Left forelimb (tissue), 1 donor: ENCODE measurements at regions not wholly inside any gene's neighbourhood (a gene's known extent, or its start where the extent isn't known, plus 50 kb on each side); places are given as distances from the start of the nearest gene placed in this dataset.

ENCODE experiments used
- DNase-seq: peaks from one replicate; pipeline ENCODE4 v3.0.0-alpha.2; 2018; ENCODE audit warnings: low spot score

DNA sequence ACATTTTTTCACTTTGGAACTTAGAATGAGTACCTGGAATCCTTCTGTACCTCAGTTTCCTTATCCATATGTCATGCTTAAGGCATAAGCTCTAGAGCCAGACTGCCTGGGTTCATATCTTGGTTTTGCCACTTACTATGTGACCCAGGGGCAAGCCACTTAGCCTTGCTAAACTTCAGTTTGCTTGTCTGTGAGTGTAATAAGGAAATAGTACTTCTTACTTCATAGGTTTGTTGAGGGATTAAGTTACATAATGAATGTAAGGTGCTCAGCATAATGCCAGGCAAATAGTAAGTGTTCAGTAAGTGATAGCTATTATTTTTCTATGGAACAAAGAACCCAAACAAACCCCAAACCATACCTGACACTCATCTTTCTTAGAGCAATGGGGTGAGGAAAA lies 225.1 kb downstream of the BCAT1 start:
- no peak for DNase-seq

DNA sequence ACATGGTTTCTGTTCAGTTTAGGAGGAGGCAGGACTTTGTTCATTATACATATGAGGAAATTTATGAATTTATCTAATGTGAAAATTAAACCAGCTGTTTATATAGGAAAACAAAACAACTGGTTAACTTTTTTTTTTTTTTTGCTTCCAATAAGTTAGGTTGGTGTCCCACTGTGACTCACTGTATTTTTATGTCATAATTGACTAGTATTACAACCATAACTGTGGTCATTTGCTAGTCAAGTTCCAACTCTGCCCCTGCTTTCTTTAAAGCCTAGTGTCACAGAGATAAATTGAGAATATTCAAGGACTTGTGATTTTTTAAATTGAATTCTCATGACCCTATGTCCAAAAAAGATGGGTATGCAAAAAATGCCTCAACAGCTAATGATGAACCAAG lies 227.7 kb downstream of the BCAT1 start:
- no peak for DNase-seq

DNA sequence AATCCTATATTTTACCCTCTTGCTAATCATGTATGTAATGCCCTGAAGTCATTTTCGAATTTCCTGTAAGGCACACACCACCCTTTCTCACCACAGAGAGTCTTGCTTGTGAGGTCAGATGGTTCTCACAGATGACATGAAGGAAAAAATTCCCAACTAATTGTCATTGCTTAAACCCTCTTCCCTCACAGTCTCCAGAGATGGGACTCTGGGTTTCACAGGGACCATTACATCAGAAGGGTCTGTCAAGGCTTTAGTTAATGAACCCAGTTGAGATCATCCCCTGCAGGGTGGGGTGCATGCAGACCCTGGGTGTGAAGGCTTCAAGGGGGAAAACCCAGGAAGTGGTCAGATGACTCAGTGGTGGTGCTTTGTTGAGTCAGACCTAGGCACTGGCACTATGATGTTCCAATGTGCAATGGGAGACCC lies 229.6 kb downstream of the BCAT1 start:
- no peak for DNase-seq

DNA sequence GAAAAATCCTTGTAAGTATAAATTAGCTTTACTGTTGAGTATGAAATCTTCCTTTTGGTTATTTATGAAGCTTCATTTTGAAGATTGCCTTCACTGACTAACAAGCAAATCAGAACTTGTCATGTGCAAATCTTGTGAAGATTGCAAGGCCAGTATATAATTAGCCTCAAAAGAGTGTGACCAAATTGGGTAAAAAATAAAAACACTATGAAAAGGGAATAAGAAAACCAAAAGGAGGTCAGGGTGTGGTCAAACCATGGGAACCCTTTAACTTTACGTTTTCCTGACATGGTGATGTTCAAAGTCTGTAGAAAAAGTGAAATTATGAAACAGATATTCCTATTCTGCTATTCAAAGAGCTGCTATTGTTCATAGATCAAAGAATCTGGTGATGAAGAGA lies 230.3 kb downstream of the BCAT1 start:
- DNase-seq: no peak

DNA sequence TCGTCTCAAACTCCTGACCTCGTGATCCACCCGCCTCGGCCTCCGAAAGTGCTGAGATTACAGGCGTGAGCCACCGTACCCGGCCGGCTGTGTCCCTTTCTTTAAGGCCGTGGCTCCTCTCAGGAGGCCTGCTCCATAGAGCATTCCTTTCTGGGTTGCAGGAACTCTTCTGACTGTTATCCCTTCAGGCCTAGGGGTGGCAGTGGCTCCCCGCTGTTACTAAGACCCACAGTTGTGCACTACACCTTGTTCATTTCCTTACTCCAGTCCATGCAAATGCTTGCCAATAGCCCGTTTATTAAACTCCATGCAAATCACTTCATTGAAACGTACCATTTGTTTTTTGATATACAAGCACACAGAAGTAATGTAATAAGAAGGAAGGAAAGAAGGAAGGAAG lies 234.7 kb downstream of the BCAT1 start:
- no peak for DNase-seq

DNA sequence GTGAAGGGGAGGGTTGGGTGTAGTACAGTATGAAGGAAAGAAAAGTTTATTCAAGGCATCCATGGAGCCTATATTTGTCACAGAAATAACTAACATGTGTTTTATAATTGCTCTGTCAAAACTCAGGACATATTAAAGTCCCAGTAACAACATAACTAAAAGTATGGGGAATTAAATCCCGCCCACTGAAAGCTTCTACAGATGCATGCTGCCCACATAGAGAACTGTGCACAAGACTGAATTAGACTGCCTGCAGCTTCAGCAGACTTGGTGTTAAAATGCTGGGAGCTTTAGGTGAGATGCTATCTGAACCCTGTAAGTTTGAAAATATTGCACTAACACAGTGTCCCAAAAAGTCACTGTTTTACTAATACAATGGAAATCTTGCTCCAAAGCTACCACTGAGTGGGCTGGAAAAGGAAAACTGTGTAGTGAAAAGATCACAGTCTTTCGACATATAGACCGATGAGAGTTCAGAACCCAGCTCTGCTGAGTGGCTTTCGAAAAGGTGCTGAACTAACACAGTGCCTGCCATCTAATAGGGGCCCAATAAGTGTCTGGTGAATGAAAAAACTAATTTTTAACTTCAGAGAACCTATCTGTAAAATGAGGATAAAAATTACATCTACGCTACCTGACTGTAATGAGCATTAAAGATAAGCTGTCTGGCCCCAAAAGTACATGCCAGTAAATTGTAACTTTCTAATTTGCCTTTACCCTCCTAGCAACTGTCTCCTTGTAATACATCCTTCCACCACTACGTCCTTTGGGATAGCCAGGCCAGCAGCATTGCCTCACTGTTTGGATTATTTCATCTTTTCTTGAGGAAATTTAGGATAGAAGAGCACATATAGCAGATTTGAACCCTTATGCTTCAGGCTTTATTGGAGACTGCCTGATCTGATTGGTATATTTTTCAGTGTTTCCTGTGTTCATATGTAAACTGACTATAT lies 237.6 kb downstream of the BCAT1 start:
- no peak for DNase-seq

DNA sequence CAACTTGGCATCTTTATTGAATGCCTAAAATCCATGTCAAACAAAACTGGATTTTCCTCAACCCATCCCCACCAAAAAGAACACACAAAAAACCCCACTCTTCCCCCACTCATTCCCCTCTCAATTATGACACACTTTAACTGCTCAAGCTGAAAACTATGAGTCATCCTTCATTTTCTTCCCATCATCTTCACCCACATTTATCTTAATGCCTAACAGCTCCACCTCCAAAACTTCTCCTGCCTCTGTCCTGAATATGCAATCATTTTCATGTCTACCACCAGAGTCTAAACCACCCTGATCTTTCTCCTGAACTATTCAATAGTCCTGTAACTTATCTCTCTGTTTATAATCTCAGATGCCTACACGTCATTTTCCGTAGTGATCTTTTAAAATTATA lies 239.7 kb downstream of the BCAT1 start:
- no peak for DNase-seq

DNA sequence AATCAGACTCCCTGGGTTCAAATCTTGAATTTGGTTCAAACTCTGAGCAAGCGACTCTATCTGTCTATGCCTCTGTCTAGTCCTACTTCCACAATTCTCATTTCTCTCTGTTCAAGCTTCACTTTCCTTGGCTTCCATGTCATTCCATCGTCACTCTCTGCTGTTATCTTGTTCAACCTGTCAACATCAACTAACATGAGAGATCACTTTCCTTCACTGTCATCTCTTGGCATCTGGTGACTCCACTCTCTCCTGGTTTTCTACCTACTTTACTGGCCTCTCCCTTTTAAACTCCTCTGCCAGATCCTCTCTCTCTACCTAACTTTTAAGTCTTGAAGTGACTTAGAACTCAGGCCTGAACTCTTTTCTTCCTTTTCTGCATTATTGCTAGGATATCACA lies 240.2 kb downstream of the BCAT1 start:
- no peak for DNase-seq

DNA sequence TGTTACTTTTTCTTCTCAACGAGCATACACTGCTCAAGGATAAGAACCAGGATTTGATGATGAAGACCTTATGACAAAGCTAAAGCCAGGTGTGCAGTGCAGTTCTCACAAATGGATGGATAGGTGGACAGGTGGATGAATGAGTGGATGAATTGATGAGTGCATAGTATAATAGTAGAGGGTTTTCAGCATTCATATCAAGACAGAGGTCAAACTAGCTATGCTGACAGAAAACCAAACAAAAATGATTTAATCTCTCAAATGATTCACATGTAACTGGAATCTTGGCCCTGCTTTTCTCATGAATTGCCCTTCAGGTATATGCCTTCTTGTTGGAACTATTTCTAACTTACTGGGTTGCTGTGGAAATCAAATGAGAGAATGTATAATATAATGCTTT lies 240.9 kb downstream of the BCAT1 start:
- DNase-seq: no peak

DNA sequence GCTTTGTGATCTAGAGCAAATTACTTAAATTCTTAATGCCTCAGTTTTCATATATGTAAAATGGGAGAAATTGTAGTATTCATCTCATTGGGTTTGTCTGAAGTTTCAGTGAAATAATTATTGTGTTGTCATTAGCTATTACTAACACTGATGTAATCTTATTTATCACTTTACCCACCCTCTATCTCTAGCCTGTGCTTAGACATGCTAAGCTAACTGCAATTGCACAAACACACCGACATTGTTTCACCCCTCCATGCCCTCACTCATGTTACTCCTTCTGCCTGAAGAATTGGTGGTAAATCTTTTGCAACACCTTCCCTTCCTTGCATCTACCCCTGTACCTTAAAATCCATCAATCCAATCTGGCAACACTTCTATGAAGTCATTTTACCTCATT lies 241.6 kb downstream of the BCAT1 start:
- DNase-seq: no peak

DNA sequence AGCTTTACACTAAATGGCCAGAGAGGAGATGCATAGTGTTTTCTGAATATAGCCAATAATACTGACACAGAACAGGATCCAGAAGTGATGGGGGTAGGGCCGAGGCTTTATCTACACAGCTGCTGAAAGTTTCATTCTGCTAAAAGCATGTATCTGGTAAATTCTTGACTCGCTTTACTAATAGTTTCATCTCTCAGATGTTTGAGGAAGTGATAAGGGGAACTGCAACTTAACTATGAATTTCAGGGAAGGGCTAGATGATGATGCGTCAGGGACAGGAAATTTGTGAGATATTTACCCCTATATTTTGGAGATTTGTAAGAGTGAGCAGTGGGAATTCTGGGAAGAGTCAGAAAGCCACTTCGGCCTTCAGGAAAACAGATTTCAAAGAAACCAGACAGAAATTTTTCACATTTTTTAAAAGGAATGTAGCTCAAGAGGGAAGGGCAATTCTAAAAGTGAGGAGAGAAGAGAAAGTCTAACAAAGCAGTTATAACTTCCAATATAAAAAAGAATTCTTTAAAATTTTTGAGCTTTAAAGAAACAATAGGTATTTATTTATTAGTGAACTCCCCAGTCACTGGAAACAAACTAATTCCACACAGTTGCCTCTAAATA lies 243.1 kb downstream of the BCAT1 start:
- DNase-seq: no peak

DNA sequence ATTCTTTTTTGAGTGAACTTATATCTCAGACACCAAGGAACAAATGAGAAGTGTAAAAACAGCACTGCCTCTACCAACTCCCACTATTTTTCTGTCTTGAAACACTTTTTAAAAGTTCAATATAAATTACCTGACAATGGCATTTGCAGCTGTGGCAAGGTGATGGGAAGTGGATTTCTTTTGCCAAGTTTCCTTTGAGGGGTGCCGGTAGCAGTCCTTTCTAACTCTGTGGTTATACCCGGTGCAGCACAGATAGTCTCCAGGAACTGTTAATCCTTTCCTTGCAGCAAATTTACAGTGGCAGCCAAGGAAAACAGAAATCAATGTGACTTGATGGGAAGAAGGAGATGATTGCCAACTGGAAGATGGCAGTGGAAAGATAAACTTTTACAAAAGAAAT lies 243.7 kb downstream of the BCAT1 start:
- DNase-seq: no peak

DNA sequence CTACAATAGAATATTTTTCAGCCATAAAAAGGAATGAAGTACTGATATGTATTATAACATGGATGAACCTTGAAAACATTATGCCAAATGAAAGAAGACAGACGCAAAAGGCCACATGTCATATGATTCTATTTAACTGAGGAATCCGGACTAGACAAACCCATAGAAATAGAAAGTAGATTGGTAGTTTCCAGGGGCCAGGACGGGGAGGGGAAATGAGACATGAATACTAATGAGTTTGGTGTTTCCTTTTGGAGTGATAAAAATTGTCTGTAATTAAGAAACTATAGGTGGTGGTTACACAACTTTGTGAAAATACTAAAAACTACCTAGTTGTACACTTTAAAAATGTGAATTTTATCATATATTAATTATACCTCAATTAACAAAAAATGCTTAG lies 247.6 kb downstream of the BCAT1 start:
- no peak for DNase-seq

DNA sequence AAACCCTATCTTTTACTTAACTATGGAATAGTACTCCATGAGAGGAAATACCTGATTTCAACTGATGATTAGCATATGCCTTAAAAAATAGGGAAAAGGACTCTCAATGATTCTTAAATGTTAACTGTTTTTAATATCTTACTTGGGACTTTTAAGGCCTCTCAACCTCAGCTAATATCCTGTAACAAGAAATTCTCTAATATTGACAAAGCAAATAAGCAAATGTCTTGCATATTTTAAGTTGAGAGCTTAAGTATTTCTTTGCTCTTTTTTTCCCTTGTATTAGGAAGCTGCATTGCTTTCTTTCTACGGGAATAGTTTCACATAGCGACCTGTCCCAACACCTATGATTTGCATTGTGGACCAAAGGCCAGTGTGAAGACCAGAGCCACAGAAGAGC lies 249.9 kb downstream of the BCAT1 start:
- DNase-seq: no peak

DNA sequence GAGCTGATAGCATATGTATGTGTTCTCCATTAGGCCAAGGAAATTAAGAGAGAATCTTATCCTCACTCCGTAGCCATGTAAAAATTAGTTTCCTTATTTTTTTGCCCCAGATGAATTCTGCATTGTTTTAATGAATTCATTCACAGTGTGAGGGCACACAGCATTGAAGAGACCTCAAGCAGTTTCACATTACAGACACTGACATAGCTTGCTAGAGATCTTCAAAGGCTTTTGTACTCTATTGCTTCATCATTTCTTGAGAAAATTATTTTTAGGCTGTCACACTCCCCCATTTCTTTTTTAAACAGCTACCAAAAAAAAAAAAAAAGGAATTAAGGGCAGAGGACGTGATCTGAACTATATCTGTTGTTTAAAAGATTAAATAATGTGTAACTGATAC lies 251.1 kb downstream of the BCAT1 start:
- DNase-seq: no peak

DNA sequence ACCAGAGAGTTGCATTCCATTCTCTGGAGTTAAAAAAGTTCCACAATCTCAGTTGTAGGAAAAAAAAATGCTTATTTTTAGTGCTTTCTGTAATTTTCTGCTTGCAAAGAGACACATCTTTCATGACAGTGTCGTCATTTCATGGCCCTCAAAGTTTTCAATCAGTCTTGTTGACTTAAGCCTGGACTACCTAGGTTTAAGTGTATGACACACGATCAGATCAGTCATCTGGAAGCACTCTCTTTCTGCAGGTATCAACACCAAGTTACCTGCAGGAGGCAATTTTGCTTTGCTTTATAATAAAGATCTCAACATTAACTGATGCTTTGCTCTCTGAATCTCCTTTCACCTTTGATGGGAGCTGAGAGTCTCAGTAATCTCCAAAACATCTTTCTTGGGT lies 251.6 kb downstream of the BCAT1 start:
- no peak for DNase-seq

DNA sequence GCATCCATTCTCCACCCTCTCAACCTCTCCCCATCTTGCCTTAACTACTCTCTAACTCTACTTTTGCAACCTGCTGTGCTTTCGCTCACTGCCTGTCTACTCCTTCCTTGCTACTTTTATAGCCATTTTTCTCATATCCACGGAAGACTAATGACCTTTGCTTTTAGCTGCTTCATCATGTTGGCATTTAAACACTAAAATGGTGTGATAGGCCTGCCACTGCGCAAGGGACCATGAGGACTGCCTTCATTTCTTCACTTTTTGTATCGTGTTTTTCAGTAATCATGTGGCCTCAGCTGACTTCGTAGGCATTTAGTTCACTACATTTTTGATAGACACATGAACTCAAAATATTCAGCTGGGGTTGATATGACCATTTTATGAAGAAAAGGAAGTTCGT lies 252.1 kb downstream of the BCAT1 start:
- no peak for DNase-seq

DNA sequence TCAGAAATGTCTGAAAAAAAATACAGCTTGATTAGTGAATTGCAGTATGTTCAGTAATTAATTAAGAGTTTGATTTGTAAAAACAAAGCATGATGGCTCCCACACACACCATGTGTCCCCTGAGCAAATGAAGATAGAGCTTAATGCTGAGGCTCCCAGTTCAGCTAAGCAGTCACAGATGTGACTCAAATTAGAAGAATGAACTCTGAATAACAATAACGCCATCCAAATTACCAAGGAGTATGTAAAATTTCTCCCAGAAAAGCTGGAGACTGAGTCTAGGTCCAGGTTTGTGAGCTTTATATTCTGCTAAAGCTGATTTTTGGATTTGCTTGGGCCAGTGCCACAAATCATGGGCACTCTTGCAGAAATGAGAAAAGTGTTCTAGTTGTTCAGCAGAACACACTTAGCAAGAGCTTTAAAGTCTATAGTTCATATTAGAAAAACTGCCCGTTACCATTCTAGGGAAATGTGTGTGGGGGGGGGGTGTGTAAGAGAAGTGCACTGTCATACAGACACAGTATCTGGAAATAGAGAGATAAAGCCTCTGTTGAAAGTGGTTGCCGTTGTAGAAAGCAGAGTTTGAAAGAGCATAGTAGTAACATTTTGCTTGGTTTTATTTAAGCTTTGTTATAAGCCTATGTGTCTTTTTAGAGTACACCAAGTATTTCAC lies 253.1 kb downstream of the BCAT1 start:
- no peak for DNase-seq

DNA sequence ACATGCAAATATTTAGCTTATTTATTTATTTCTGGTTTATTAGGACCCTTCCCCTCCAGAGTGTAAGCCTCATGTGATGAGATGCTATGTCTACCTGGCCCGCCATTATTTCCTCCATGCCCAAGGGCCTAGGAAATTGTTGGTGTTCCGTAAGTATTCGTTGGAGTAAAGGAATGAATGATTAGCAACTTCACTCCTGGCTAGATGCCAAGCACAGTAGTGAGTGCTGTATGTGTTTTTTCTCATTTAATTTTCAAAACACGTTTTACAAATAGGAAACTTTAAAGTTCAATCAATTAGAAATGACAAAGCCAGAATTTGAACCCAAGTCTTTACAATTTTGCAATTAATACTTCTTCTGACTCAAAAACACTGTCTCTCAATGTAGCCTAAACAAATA lies 253.8 kb downstream of the BCAT1 start:
- DNase-seq: no peak

DNA sequence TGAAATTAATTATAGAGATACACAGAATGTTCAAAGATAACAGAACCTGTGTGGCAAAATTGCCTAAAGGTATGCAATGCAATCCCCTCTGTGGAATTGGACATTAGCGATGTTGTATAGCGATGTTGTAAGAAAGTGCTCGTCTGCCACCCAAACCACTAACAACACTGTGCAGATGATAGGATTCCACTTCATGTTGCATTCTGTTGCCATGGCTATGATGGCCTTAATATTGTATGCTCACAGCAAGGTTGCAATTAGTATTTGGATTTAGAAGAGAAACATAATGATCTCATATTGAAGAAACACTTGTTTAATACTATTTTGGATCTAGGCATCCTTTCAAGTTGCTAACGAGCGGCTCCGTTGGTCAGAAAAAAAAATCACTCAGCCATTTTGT lies 260.3 kb downstream of the BCAT1 start:
- DNase-seq: no peak

DNA sequence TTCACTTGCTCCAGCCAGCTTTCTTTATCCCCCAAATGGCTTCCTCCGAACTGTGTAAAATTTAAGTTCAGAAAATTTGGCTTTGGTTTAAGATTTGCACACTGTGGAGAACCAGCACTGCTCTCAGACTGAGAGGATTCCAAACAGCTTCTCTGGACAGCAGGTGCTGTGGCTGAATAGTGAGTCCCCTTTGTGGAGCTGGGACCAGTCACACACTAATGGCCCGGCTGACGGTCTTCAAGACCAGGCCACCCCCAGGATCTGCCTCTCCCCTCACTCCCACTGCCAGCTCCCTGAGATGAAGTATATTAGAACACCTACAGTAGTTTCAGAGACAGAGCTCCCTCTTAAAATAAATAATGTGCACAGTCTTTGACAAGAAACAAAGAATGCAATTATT lies 267.3 kb downstream of the BCAT1 start:
- no peak for DNase-seq

DNA sequence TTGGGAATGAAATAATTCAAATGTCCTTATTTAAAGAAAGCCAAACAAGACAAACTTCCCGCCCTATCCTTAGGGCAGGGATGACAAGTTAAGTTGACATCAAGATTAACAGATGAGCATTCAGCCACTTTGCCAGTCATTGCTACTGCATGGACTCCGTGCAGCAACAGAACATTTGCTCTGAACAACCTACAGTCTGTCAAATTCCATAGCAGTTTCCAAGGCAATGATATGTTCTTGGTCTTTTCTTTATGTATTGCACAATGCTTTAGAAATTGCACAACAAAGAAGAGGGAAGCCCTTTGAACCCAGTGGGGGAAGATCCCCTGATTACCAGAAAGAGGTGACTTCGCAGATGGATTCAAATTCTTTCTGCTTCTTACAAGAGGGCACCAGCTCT lies 269.8 kb downstream of the BCAT1 start:
- no peak for DNase-seq

DNA sequence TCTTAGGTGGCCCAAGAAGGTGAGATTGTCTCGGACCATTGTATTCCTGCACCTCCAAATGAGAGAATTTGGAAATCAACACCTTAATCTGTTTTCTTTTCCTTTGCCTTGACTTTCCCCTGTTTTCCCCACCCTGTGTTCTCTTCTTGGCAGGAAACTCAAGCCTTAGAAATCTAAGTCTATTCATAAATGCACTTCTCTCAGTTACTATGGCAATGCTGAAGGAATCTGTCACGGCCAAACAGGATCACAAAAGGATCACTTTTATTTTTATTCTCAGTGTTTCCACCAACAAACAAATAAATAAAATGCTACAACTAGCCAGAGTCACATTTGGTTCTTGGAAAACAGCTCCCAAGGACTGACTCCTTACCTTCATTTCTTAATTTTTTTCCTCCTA lies 270.5 kb downstream of the BCAT1 start:
- DNase-seq: no peak
